ENCODE measurements at regions not wholly inside any gene's neighbourhood (a gene's known extent, or its start where the extent isn't known, plus 50 kb on each side); places are given as distances from the start of the nearest gene placed in this dataset.

GRCh38 chr12:67578976-67579661 is 69.4 kb upstream of the DYRK2 start:
- H3K9me3 ChIP-seq (replicated peaks; ENCODE audit: control insufficient read depth, insufficient read depth, low read length) = no peaks in the 10 kb centered on the region
- intact Hi-C loops (cut with micrococcal nuclease) (no loop called here), dilution Hi-C loops (cut with MboI; ENCODE audit: extremely low pct_ligation_motif_present, low sequenced_read_pairs) (no loop called here)
- no peaks in the 10 kb centered on the region for H3K36me3 ChIP-seq (ENCODE audit: control insufficient read depth in 2 of 2, extremely low read depth in 1 of 2, insufficient read depth in 2 of 2, low read length in 2 of 2)
- no peaks in the 10 kb centered on the region for H3K9me1 ChIP-seq (replicated peaks; ENCODE audit: control insufficient read depth, extremely low read depth, insufficient read depth, low read length)
- POLR2A ChIA-PET = no interaction called here
- no peak overlapping the region for H3K27ac ChIP-seq (ENCODE audit: insufficient read depth, low read depth, low read length)
- H2AFZ ChIP-seq (ENCODE audit: low read depth, low read length) = no peak overlapping the region
- H4K20me1 ChIP-seq (replicated peaks; ENCODE audit: control insufficient read depth, extremely low read depth, insufficient read depth, low read length) = no peaks in the 10 kb centered on the region
- CTCF ChIA-PET = no interaction called here
- no peaks in the 10 kb centered on the region for H3K79me2 ChIP-seq (ENCODE audit: control insufficient read depth, insufficient read depth, low read length)
- H3K27me3 ChIP-seq (ENCODE audit: control insufficient read depth in 2 of 2, insufficient read depth in 2 of 2, low read length in 2 of 2) = no peaks in the 10 kb centered on the region
- no peak overlapping the region for H3K4me3 ChIP-seq (replicated peaks in 1 of 3; ENCODE audit: insufficient read depth in 1 of 3, low read depth in 1 of 3, low read length in 3 of 3)
- TF ChIP-seq, protein P1, sequence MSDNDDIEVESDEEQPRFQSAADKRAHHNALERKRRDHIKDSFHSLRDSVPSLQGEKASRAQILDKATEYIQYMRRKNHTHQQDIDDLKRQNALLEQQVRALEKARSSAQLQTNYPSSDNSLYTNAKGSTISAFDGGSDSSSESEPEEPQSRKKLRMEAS (IDR thresholded peaks at IDR 0.05; ENCODE audit: insufficient read depth, insufficient read length) = no peak
- TF ChIP-seq POLR2A (IDR thresholded peaks at IDR 0.05; ENCODE audit: low read depth, low read length) = no peak
- TF ChIP-seq CTCF (IDR thresholded peaks at IDR 0.05; ENCODE audit: extremely low read depth in 1 of 2, insufficient read depth in 1 of 2, low read depth in 1 of 2, low read length in 2 of 2) = no peak
- TF ChIP-seq MYC (IDR thresholded peaks at IDR 0.05; ENCODE audit: low read depth, low read length) = no peak
- no peak for TF ChIP-seq GATA2 (IDR thresholded peaks at IDR 0.05; ENCODE audit: insufficient read depth, insufficient read length, low read depth, low read length)
- TF ChIP-seq POLR2AphosphoS5 (IDR thresholded peaks at IDR 0.05; ENCODE audit: insufficient read depth, low read depth, low read length) = no peak
- DNase-seq (ENCODE audit: low read depth, low spot score) (no peak), FAIRE-seq (no peak)
- no peaks in the 10 kb centered on the region for H3K4me1 ChIP-seq (ENCODE audit: control insufficient read depth, extremely low read depth, insufficient read depth, low read length)
- no peak overlapping the region for H3K4me2 ChIP-seq (ENCODE audit: insufficient read depth, low read length)
- no peak overlapping the region for H3K9ac ChIP-seq (replicated peaks; ENCODE audit: extremely low read depth, insufficient read depth, low read length)
- no TSS peak for BruUV-seq (replicated peaks)

- Histone ChIP-seq H2AFZ (ENCODE audit: low read depth, low read length) (no peak overlapping the region), H3K79me2 (ENCODE audit: control insufficient read depth, insufficient read depth, low read length) (no peaks in the 10 kb centered on the region), H3K36me3 (ENCODE audit: control insufficient read depth in 2 of 2, extremely low read depth in 1 of 2, insufficient read depth in 2 of 2, low read length in 2 of 2) (no peaks in the 10 kb centered on the region), H3K9me1 (replicated peaks; ENCODE audit: control insufficient read depth, extremely low read depth, insufficient read depth, low read length) (no peaks in the 10 kb centered on the region), H4K20me1 (replicated peaks; ENCODE audit: control insufficient read depth, extremely low read depth, insufficient read depth, low read length) (no peaks in the 10 kb centered on the region), H3K9me3 (replicated peaks; ENCODE audit: control insufficient read depth, insufficient read depth, low read length) (no peaks in the 10 kb centered on the region), H3K4me2 (ENCODE audit: insufficient read depth, low read length) (no peak overlapping the region), H3K4me3 (replicated peaks in 1 of 3; ENCODE audit: insufficient read depth in 1 of 3, low read depth in 1 of 3, low read length in 3 of 3) (no peak overlapping the region), H3K4me1 (ENCODE audit: control insufficient read depth, extremely low read depth, insufficient read depth, low read length) (no peaks in the 10 kb centered on the region), H3K27ac (ENCODE audit: insufficient read depth, low read depth, low read length) (no peak overlapping the region), H3K27me3 (ENCODE audit: control insufficient read depth in 2 of 2, insufficient read depth in 2 of 2, low read length in 2 of 2) (no peaks in the 10 kb centered on the region), H3K9ac (replicated peaks; ENCODE audit: extremely low read depth, insufficient read depth, low read length) (no peak overlapping the region)
- intact Hi-C loops (cut with micrococcal nuclease) = no loop called here
- no peak for TF ChIP-seq FOS (IDR thresholded peaks at IDR 0.05; ENCODE audit: borderline replicate concordance, insufficient read depth, low read length)
- TF ChIP-seq JUN (IDR thresholded peaks at IDR 0.05; ENCODE audit: borderline replicate concordance, insufficient read depth, insufficient read length, low read depth) = no peak
- TF ChIP-seq GATA2 (IDR thresholded peaks at IDR 0.05; ENCODE audit: insufficient read depth, insufficient read length, low read depth, low read length) = no peak
- TF ChIP-seq, protein P1 (IDR thresholded peaks at IDR 0.05; ENCODE audit: insufficient read depth, insufficient read length) = no peak
- TF ChIP-seq POLR2A (IDR thresholded peaks at IDR 0.05; ENCODE audit: low read depth, low read length) = no peak
- BruUV-seq (replicated peaks) = no TSS peak
- ChIA-PET POLR2A (no interaction called here), CTCF (no interaction called here)
- no peak for FAIRE-seq
- dilution Hi-C loops (cut with MboI; ENCODE audit: extremely low pct_ligation_motif_present, low sequenced_read_pairs) = no loop called here
- no peak for DNase-seq (ENCODE audit: low read depth, low spot score)
These were observed 68.9 kb upstream of the DYRK2 start for GRCh38 chr12:67579662-67580003.
